ENCODE measurements at regions not wholly inside any gene's neighbourhood (a gene's known extent, or its start where the extent isn't known, plus 50 kb on each side); places are given as distances from the start of the nearest gene placed in this dataset.

- TF ChIP-seq POLR2A (IDR thresholded peaks at IDR 0.05) (no peak), CTCF (IDR thresholded peaks at IDR 0.05) (no peak)
These were observed 70.3 kb upstream of the CHODL start for GRCh38 chr21:18174370-18174769.

Data from Peyer's patch (tissue), 4 donors.